ENCODE measurements at regions not wholly inside any gene's neighbourhood (a gene's known extent, or its start where the extent isn't known, plus 50 kb on each side); places are given as distances from the start of the nearest gene placed in this dataset.

DNA sequence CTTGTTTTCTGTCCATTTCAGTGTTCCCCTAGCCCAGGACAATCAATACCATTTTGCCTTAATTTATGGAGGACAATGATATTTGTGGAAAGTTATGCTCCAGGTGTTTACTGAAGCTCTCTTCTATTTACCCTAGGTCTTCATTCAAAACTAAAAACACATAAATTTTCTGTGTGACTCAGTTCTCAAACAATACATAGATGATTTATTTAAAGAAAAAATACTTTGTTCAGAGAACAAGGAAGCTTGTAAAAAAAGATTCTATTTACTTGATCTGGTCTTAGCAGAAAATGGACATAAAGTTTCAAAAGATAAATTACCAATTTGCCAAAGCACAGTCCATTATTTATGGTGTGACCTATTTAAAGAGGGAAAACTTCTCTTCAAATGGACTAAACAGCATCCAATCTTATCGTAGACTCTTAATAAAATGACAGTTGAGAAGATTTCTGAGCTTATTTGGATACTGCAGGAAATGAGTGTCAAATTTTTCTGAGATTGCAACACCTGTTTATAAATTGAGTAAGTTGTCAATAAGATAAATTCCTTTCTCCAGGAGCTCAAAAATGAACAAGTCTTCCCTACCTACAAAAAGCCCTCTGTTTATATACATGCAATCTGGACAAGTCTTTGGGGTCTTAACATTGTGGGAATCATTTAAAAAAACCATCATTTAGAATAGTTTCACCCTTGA lies 627.2 kb downstream of the PSAT1 start:
- no peak overlapping the region for H3K4me3 Mint-ChIP-seq
- H3K36me3 Mint-ChIP-seq (ENCODE audit: low read depth), result no peaks in the 10 kb centered on the region
- no peaks in the 10 kb centered on the region for H3K4me1 Mint-ChIP-seq (ENCODE audit: low read depth)
- DNase-seq, result no peak
- no peak overlapping the region for H3K27ac Mint-ChIP-seq
- H3K9me3 Mint-ChIP-seq, result no peaks in the 10 kb centered on the region
- H3K27me3 Mint-ChIP-seq, result no peaks in the 10 kb centered on the region

DNA sequence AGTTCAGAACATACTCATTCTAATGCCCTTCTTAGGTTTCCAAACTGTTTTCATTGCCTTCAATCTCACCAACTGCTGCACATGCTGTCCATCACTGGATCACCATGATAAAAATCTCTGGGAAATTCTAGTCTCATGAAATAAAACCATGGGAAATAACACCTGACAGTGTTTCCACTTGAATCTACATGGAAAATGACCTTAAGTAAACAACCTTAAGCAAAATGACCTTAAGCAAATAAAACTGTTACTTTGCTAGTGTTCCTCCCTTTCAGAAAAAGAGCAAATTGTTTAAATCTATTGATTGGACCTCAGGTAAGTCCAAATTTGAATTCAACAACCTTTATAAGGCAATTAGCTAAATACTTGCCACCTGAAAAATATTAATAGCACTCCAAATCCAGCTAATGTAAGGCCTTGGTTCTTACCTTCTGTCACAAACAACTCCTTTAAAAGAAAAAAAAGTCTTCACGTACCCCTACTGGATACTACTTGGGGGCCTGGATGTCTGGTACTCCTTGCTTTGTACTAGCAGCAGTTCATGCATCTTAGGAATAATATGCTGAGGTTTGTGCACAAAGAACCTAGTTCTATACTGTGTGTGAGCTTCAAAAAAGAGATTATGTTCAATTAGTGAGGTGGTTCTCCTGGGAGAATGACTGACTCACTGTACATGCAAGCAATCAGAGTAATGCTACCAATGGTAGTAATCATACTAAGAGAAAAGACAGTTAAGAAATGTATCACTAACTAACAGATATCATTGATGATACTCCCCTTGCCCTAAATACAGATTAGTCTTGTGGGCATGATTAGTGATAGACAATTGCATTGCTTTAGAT lies 630.4 kb downstream of the PSAT1 start:
- Mint-ChIP-seq H3K4me1 (ENCODE audit: low read depth) (no peaks in the 10 kb centered on the region), H3K36me3 (ENCODE audit: low read depth) (no peaks in the 10 kb centered on the region), H3K27me3 (no peaks in the 10 kb centered on the region), H3K9me3 (no peaks in the 10 kb centered on the region), H3K27ac (no peak overlapping the region), H3K4me3 (no peak overlapping the region)
- no peak for DNase-seq

DNA sequence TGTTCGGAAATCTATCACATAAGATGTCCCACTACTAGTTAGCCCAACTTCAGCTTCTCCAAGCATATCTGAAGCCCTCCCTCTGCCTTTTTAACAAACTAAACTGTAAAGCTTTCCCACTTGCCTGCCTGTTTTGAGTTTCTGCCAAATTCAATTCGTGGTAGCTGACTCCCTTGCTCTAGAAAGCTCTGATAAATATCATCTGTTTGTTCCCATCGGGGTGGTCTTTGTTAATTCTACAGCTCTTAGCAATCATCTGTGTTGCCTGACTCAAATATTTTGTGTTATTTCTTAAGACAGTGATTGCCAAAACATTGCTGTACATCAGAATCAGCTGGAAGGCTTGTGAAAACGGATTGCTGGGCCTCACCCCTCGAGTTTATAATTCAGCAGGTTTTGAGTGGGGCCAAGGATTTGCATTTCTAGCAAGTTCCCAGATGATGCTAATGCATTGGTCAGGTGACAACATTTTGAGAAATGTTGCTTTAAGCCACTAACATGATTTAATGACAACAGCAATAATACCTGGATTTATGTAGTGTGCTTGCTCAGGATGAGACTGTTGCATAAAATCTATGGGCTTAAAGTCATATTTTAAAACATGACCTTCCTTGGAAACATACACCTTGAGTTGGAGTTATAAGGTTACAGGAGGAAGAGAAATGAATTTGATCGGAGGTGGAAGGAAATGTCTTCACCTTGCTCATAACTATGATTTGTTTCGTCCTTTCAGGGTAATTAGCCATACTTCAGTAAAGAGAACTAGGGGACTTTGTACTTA lies 631.9 kb downstream of the PSAT1 start:
- DNase-seq, result no peak
- H3K27me3 Mint-ChIP-seq, result no peaks in the 10 kb centered on the region
- no peaks in the 10 kb centered on the region for H3K36me3 Mint-ChIP-seq (ENCODE audit: low read depth)
- no peak overlapping the region for H3K4me3 Mint-ChIP-seq
- peaks cover 2% of the 10 kb centered on the region for H3K9me3 Mint-ChIP-seq
- no peak overlapping the region for H3K27ac Mint-ChIP-seq
- H3K4me1 Mint-ChIP-seq (ENCODE audit: low read depth), result no peaks in the 10 kb centered on the region

DNA sequence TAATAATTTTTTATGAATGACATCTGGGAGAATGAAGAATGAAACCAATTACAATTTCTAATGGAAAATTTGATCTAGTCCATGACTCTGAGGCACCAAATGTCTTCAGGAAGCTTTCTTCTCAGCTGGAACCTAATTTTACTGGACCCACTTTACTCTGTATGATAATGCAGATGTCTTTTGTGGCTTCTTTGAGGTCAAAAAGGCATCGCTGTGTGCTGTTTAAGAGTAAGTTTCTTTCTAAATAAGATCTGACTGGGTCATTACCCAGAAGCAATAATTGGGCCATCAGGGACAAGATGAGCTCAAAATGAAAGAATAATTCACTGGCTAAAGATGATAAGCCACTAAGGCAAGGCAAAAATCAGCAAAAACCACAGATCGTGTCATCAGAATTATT lies 633.4 kb downstream of the PSAT1 start:
- DNase-seq, result no peak
- Mint-ChIP-seq H3K27me3 (no peaks in the 10 kb centered on the region), H3K4me3 (no peak overlapping the region), H3K36me3 (ENCODE audit: low read depth) (no peaks in the 10 kb centered on the region), H3K27ac (no peak overlapping the region), H3K4me1 (ENCODE audit: low read depth) (no peaks in the 10 kb centered on the region), H3K9me3 (peaks cover 2% of the 10 kb centered on the region)

DNA sequence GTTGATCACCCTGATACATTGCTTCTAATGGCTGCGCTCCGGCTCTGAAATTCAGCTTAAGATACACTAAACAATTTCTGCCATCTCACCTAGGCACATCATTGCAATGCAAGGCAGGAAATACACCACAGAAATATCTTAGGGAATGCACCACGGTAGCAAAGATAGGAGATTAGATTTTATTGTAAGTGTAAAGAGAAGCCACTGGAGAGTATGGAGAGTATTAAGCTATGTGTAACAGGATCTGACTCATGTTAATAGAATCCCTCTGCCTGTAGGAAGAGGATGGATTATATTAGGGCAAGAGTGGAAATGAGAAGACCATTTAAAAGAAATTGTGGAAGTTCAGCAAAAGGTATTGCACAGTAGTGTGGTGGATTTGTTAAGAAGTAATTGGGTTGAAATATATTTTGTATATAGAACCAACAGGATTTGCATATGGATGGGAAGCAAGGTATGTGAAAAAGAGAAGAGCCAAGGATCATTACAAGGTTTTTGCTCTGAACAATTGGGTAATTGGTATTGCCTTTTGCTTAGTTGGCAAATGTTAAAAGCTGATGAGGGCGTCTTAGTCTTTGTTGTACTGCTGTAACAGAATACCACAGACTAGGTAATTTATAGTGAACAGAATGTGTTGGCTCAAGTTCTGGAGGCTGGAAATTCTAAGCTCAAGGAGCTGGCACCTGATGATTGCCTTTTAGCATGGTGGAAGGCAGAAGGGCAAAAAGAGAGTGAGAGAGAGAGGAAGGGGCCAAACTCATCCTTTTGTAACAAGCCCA lies 636.1 kb downstream of the PSAT1 start:
- Mint-ChIP-seq H3K27me3 (no peaks in the 10 kb centered on the region), H3K9me3 (peaks cover 2% of the 10 kb centered on the region), H3K4me1 (ENCODE audit: low read depth) (no peaks in the 10 kb centered on the region), H3K27ac (no peak overlapping the region), H3K4me3 (no peak overlapping the region), H3K36me3 (ENCODE audit: low read depth) (no peaks in the 10 kb centered on the region)
- DNase-seq, result no peak

DNA sequence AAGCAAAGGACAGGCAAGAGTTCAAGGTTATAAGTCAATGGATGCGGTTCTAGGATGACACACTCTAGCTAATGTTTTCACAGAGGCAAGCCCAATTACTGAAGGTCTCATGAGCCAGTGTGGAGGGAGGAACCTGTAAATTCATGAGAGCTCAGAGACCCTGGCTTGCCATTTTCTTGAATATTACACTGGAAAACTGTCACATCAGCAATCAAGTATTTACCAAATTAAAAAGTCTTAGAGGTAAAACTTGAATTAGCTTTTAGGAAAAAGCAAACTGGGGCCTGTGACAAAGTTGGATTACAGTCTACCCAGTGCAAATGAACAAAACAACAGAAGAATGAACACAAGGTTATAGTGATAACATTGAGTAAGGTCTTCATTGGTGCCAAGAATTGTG lies 636.9 kb upstream of the TLE4 start:
- Mint-ChIP-seq H3K27me3 (no peaks in the 10 kb centered on the region), H3K27ac (no peak overlapping the region), H3K9me3 (peaks cover 2% of the 10 kb centered on the region), H3K4me1 (ENCODE audit: low read depth) (no peaks in the 10 kb centered on the region), H3K36me3 (ENCODE audit: low read depth) (no peaks in the 10 kb centered on the region), H3K4me3 (no peak overlapping the region)
- no peak for DNase-seq

DNA sequence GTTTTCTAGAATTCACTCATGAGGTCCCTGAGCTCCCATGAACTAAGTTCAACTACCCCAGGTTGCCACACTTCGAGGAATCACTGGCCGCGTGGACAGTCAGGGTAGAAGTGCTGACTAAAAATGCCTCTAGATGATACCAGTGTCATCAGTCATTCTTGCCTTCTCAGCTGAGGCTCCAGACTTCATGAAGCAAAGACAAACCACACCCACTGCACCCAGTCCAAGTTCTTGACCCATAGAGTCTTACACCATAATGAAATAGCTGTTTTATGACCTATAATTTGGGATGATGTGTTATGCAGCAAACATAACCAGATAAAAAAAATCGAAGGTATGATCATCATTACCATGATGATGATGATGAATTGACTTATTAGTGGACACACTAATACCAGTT lies 632.9 kb upstream of the TLE4 start:
- DNase-seq, result no peak
- no peaks in the 10 kb centered on the region for H3K4me1 Mint-ChIP-seq (ENCODE audit: low read depth)
- no peaks in the 10 kb centered on the region for H3K36me3 Mint-ChIP-seq (ENCODE audit: low read depth)
- H3K27me3 Mint-ChIP-seq, result no peaks in the 10 kb centered on the region
- no peak overlapping the region for H3K4me3 Mint-ChIP-seq
- no peak overlapping the region for H3K27ac Mint-ChIP-seq
- H3K9me3 Mint-ChIP-seq, result no peaks in the 10 kb centered on the region

DNA sequence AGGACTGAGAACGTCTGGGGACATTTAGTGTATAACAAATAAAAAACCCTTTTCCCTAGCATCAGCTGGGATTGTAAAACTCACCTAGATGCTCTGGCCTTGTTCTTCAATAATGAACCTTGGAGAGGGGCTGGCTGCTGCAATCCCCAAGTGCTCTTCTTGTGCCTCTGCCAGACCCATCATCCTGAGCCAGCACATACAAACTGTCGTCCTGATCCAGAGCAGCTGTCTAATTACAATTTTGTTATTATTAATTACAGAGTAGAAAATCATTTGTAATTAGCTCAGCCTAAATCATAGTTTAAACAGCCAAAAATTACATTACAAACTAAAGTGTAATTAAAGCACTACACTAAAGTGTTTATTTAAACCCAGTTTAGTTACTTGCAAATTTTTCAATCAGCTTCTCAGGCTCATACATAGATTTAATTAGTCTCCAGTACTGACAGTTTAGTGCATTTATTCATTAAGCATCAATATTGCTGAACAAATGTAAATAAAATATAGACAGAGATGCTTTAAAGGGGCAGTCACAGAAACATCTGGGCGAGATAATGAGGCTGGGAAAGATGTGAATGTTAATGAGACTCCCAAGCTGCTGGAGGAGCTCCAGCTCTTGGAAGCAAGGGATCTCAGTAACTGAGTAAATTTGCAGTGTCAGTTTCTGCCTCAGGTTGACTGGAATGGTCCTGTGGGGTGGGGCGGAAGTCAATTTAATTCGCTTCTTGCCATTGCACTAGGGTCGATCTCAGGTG lies 632.3 kb upstream of the TLE4 start:
- no peaks in the 10 kb centered on the region for H3K4me1 Mint-ChIP-seq (ENCODE audit: low read depth)
- H3K27me3 Mint-ChIP-seq, result no peaks in the 10 kb centered on the region
- no peak overlapping the region for H3K27ac Mint-ChIP-seq
- no peaks in the 10 kb centered on the region for H3K9me3 Mint-ChIP-seq
- H3K4me3 Mint-ChIP-seq, result no peak overlapping the region
- no peak for DNase-seq
- no peaks in the 10 kb centered on the region for H3K36me3 Mint-ChIP-seq (ENCODE audit: low read depth)

DNA sequence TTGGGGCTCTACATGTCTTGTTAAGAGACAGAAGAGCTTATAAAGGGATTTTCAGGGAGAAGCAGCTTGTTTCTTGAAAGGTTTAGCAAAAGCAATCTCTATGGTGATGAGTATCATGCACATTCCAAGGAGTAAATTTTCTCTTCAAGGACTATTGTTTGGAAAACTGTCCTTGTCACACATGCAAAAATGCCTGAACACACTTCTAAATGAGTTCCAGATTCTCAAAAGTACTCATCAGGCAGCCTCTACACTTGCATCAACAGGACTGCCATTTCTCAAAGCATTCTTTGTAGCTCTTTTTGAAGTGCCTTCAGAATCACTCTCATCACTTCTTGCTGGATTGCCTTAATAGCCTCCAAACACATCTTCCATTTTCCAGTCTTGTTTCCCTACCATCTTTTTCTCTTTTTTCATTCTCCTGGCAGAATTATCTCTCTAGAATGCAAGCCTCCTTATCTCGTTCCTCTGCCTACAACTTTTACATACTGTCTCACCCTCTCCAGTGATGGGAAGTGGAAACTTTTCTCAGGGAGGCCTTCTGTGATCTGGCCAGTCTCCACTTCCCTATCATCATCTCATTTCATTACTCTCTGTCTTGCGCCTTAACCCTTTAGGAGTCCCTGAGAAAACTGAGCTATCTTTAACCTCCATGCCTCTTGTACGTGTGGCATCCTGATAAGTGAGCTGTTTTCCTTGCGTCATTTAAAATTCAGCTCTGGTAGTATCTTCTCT lies 631.5 kb upstream of the TLE4 start:
- H3K9me3 Mint-ChIP-seq, result no peaks in the 10 kb centered on the region
- H3K27ac Mint-ChIP-seq, result no peak overlapping the region
- no peaks in the 10 kb centered on the region for H3K4me1 Mint-ChIP-seq (ENCODE audit: low read depth)
- no peak for DNase-seq
- no peaks in the 10 kb centered on the region for H3K27me3 Mint-ChIP-seq
- no peak overlapping the region for H3K4me3 Mint-ChIP-seq
- no peaks in the 10 kb centered on the region for H3K36me3 Mint-ChIP-seq (ENCODE audit: low read depth)

DNA sequence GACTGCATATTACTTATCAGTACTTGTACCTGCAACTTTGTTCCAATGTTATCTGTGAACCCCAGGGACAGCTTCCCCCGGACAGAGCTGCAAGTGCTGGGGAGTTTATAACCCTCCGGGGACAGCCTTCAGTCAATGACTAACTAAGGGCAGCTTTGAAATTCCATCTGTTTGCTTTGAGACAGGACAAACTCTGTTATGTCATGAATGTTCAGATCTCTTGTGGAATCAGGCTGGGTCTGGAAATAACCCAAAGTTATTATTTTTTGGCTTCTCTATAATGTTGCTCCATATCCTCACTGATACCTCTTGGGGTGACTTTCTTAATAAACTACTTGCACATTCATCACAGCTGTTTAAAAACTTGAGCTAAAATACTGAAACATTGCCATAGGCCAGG lies 617.5 kb upstream of the TLE4 start:
- Mint-ChIP-seq H3K4me3 (no peak overlapping the region), H3K36me3 (ENCODE audit: low read depth) (no peaks in the 10 kb centered on the region), H3K27ac (no peak overlapping the region), H3K27me3 (no peaks in the 10 kb centered on the region), H3K4me1 (ENCODE audit: low read depth) (no peaks in the 10 kb centered on the region), H3K9me3 (peaks cover 4% of the 10 kb centered on the region)
- DNase-seq, result no peak

DNA sequence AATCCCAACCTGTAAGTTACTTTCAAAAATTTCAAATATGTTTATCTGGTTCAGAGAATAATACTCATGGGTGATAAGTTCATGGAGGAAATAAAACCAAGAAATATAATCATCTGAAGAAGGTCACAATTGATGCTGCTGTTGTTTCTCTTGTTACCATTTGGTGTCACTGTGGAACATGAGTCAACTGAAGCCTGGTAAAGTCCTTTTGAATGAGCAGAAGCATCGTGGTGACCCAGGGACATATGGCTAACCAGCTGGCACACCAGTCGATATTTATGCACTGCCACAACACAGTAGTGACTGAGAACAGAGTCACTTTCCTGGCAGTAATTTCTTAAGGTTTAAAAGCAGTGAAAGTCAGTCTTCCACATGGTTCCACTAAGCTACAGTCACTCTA lies 612.9 kb upstream of the TLE4 start:
- Mint-ChIP-seq H3K4me1 (ENCODE audit: low read depth) (no peaks in the 10 kb centered on the region), H3K9me3 (no peaks in the 10 kb centered on the region), H3K27ac (no peak overlapping the region), H3K4me3 (no peak overlapping the region), H3K27me3 (no peaks in the 10 kb centered on the region), H3K36me3 (ENCODE audit: low read depth) (no peaks in the 10 kb centered on the region)
- DNase-seq, result no peak

DNA sequence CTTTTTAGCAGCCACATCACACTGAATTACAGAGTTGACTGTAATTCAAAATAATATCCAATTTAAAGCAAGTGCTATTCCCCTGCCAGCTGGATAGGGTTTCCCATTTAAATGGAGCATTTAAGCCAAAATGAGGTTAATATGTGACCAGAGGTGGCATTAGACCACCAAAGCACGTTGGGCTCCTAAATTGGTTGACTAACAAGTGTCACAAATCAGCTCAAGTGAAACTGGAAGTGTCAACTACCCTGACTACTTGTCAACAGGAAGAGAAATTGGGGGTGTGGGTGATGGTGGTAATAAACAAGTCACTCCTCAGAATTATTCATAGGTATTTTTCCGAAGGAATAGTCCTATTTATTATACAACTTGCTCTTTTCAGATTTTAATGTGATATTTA lies 609.6 kb upstream of the TLE4 start:
- Mint-ChIP-seq H3K27ac (no peak overlapping the region), H3K36me3 (ENCODE audit: low read depth) (no peaks in the 10 kb centered on the region), H3K4me3 (no peak overlapping the region), H3K4me1 (ENCODE audit: low read depth) (no peaks in the 10 kb centered on the region), H3K27me3 (no peaks in the 10 kb centered on the region), H3K9me3 (no peaks in the 10 kb centered on the region)
- DNase-seq, result no peak

DNA sequence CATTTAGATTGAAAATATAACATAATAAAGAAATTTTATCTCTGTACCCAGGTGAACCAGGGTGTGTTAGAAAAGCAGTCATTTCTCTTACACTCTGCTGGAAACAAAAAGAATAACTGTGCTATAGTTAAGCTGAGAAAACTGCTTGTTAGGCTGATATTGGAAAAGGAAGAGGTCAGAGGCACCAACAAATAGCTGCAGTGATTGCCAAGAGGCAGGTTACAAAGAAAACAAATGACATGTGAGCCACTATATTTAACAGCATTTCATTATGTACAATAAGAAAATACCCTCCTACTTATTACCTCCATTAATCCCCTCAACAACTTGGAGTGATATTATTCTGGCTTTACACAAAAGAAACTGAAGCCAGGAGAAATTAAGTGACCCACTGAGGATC lies 607.9 kb upstream of the TLE4 start:
- no peaks in the 10 kb centered on the region for H3K27me3 Mint-ChIP-seq
- H3K9me3 Mint-ChIP-seq, result no peaks in the 10 kb centered on the region
- no peak overlapping the region for H3K27ac Mint-ChIP-seq
- no peak for DNase-seq
- no peaks in the 10 kb centered on the region for H3K36me3 Mint-ChIP-seq (ENCODE audit: low read depth)
- H3K4me3 Mint-ChIP-seq, result no peak overlapping the region
- H3K4me1 Mint-ChIP-seq (ENCODE audit: low read depth), result no peaks in the 10 kb centered on the region
